GM03348 (cell line): ENCODE measurements at regions not wholly inside any gene's neighbourhood (a gene's known extent, or its start where the extent isn't known, plus 50 kb on each side); places are given as distances from the start of the nearest gene placed in this dataset.

Source experiments
- DNase-seq: peaks from one replicate; pipeline ENCODE4 v3.0.0; 2012; ENCODE audit warnings: low spot score

- no peak for DNase-seq
Observed at GRCh38 chr17:77771587-77771986, 186.9 kb upstream of the TNRC6C start.

GRCh38 chr17:77771998-77772397 lies 186.5 kb upstream of the TNRC6C start:
- no peak for DNase-seq

- peak; percentile 25 for DNase-seq
Observed at GRCh38 chr17:77772461-77772897, 186.0 kb upstream of the TNRC6C start.

GRCh38 chr17:77772899-77773358 lies 185.6 kb upstream of the TNRC6C start:
- DNase-seq = no peak

GRCh38 chr17:77774182-77774581 lies 184.3 kb upstream of the TNRC6C start:
- no peak for DNase-seq

GRCh38 chr17:77778636-77779489 lies 179.6 kb upstream of the TNRC6C start:
- no peak for DNase-seq

- no peak for DNase-seq
Observed at GRCh38 chr17:77779711-77780539, 178.6 kb upstream of the TNRC6C start.

GRCh38 chr17:77781536-77781935 lies 177.0 kb upstream of the TNRC6C start:
- no peak for DNase-seq

- DNase-seq = no peak
Observed at GRCh38 chr17:77782201-77782600, 176.3 kb upstream of the TNRC6C start.

GRCh38 chr17:77782611-77783010 lies 175.9 kb upstream of the TNRC6C start:
- DNase-seq = no peak

GRCh38 chr17:77783991-77784820 lies 174.3 kb upstream of the TNRC6C start:
- DNase-seq = no peak

- DNase-seq = no peak
Observed at GRCh38 chr17:77785312-77785905, 173.1 kb upstream of the TNRC6C start.

GRCh38 chr17:77786090-77786489 lies 172.4 kb upstream of the TNRC6C start:
- no peak for DNase-seq

- no peak for DNase-seq
Observed at GRCh38 chr17:77786740-77787505, 171.6 kb upstream of the TNRC6C start.

- DNase-seq = no peak
Observed at GRCh38 chr17:77790143-77790829, 168.2 kb upstream of the TNRC6C start.

- DNase-seq = no peak
Observed at GRCh38 chr17:77792626-77793025, 165.9 kb upstream of the TNRC6C start.

GRCh38 chr17:77793146-77793970 lies 165.1 kb upstream of the TNRC6C start:
- DNase-seq = no peak

GRCh38 chr17:77793971-77794235 lies 164.6 kb upstream of the TNRC6C start:
- DNase-seq = no peak

- DNase-seq = no peak
Observed at GRCh38 chr17:77794846-77795245, 163.7 kb upstream of the TNRC6C start.

GRCh38 chr17:77795685-77796084 lies 162.8 kb upstream of the TNRC6C start:
- no peak for DNase-seq
